T-helper 2 cell (primary cell): ENCODE measurements at regions not wholly inside any gene's neighbourhood (a gene's known extent, or its start where the extent isn't known, plus 50 kb on each side); places are given as distances from the start of the nearest gene placed in this dataset.

Source experiments
- DNase-seq, 5 experiments: peaks; one replicate each; pipeline versions ENCODE4 v3.0.0 to v3.0.0-alpha.2; 2012 to 2022

GRCh38 chr16:9306753-9307152, 215.3 kb downstream of the HAPSTR1 start:
- DNase-seq = no peak

DNA sequence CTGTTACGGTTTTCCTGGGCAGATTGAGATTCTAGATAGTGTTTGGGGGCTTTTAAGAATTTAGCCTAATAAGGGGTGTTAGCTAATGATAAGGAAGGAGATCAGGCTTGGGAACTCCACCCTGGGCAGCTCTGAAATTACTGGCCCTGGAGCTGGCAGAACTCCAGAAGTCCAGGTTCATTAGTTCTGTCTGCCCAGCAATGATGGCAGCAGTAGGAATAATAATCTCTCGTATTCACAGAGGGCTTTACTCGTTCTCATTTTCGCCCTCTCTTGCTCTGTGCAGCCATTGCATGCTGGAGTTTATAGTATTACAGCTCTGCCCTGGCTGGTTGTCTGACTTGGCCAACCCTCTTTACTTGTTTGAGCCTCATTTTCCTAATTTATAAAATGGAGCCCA, 216.0 kb downstream of the HAPSTR1 start:
- no peak for DNase-seq

GRCh38 chr16:9308356-9308801, 216.9 kb downstream of the HAPSTR1 start:
- no peak for DNase-seq

GRCh38 chr16:9308850-9309249, 217.4 kb downstream of the HAPSTR1 start:
- no peak for DNase-seq

- no peak for DNase-seq
These were observed 218.4 kb downstream of the HAPSTR1 start for GRCh38 chr16:9309844-9310243.

- DNase-seq = no peak
These were observed 220.0 kb downstream of the HAPSTR1 start for GRCh38 chr16:9311303-9311954.

- no peak for DNase-seq
These were observed 224.6 kb downstream of the HAPSTR1 start for GRCh38 chr16:9316008-9316407.

DNA sequence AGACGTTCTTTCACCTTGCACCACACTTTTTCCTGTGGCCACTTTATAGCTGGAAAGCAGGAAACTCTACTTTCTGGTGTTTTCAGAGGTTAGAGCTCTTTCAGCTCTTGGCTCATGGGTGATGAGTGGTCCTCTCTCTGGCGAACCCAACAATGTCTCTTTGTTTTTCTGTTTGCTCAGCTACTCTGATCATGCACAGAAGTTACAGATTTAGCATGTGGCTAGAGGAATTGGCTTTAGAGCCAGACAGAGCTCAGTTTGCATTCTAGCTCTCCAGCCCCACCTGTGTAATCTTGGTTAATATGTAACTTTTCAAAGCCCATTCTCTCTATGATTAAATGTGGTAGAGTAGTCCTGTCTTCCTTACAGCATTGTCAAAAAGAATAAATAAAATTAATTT, 225.2 kb downstream of the HAPSTR1 start:
- DNase-seq = no peak

DNA sequence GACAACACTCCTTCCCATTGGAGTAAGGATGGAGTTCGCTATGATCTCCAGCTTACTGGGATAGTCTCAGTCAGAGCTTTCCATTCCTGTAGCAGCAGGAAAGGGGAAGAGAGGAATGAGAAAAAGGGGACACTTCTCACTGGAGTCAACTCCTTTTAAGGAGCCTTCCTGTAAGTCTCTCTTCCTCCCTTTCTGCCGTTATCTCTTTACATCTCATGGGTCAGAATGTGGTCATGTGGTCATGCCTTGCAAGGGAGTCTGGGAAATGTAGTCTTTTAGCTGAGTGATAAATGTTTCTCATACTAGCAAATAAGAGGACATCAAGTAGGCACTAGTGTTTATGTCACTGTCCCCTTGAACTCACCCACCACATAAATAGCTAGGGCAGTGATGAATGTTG, 227.3 kb downstream of the HAPSTR1 start:
- DNase-seq = peak in 1 of 5 experiments; percentile 12

DNA sequence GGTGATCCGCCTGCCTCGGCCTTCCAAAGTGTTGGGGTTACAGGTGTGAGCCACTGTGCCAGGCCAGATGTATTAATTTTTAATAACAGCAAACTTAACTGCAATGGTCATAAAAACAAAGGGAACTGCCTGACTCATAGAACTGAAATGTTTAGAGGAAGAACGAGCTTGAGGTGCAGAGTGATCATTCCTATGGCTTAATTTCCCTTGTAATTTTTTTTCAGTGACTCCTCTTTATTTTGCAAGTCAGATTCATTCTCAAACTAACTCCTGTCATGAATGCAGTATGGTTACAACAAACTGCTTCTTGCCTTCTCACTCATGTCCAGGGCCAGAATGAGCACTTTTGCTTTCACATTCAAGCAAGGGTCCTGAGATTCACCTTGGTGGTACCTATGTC, 231.3 kb downstream of the HAPSTR1 start:
- DNase-seq = no peak

DNA sequence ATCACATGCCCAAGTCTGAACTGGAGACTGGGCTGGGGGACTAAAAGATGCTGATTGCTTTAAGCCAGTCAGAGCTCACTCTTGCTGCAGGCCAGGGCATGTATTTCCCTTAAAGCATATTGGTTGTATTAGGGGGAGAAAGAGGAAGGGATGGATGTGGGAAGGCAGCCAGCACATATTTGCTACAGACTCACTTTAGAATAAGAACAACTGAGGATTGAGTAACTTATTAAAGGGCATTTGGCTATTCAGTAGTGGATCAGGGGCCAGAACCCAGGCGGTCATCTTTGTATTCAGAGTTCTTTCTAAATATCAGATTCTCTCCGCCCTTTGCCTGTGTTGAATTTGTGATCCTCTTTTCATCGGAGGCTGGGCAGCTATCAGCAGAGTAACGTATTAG, 231.7 kb downstream of the HAPSTR1 start:
- no peak for DNase-seq

DNA sequence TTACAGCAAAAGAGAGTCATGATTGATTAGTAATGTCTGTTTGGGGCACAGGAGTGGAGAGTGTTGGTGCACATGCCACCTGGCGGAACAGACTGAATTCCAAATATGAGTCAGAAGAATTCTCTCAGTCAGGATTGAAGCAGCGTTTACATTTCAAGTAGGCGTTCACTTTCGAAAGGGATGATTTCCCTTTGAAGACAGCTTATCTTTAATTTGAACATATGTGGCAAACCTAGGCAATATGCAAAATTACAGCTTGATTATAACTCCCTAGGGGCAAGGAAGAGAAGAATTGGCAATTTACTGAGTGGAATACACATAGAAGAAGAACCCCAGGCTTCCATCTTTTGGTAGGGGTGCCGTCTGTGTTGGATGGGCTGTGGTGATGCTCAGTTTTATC, 235.8 kb downstream of the HAPSTR1 start:
- no peak for DNase-seq

DNA sequence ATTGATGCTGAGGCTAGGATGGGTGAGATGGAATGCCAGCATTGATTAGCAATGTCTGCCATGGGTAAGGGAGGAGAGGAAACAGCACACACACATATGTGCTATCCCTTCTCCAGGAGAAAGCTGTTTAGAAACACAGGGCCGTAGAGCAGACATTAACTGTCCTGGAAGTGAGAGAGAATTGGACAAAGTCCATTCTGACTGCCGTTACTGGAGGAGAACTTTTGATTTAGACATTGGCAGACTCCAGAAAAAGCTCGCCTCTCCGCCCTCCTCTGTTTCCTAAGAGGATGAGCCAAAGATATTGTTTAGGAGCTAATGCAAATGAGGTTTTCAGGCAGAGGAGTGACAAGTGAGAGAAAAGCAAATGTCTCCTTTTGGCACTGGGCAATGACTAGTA, 237.0 kb downstream of the HAPSTR1 start:
- no peak for DNase-seq

DNA sequence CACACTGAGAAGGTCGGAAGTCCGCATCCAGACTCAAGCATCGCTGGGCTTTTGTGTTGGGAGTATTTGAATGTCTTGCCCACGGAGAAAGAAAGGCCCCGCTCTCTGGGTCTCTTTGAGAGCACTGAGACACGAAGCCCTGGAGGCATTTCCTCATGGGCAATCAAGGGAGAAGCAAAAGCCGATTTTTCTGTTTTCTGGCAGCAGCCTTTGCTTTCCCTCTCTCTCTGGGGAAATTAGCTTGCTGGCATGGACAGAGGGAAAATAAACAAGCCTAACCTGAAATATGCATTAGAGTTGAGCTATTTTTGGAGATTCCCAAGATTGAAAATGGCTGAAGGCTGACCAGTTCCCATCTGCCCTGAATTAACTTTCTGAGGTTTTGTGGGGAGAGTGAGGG, 238.7 kb downstream of the HAPSTR1 start:
- no peak for DNase-seq

GRCh38 chr16:9331503-9331902, 240.1 kb downstream of the HAPSTR1 start:
- no peak for DNase-seq

DNA sequence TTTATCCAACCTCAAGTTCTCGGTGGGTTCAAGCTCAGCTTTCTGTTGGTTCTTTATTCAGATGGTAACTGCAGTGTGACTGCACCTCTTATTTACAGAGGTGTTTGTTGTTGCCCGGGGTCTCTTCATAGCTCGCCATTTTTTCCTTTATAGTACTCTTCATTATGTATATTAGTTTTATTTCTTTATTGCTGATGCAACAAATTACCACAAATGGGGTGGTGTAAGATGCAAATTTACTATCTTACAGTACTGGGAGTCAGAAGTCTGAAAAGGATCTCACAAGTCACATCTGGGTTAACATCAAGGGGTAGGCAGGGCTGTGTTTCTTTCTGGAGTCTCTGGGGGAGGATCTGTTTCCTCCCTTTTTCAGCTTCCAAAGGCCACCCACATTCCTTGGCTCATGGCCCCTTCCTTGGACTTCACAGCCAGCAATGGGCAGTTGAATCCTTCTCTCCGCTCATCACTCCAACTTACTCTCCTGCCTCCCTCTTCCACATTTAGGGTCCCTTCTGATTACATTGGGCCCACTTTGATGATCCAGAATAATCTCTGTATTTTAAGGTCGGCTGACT, 241.2 kb downstream of the HAPSTR1 start:
- DNase-seq = no peak

DNA sequence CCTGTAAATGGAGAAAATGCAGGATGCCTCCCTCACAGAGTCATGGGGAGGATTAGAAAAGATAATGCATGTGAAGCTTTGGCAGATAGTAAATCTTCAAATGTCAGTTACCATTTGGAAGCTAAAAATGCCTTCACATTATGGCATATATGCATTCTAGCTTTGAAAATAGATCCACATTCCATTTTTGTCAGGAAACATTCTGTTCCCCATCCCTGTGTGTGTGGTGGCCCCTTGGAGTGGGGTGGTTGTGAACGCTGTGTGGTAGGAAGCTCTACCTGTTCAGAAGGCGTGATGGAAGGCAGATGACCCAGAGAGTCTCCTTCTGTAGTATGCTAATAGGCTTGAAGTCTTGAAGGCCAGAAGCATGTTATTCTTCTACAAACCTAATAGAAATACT, 242.0 kb downstream of the HAPSTR1 start:
- DNase-seq = no peak

- no peak for DNase-seq
These were observed 242.7 kb downstream of the HAPSTR1 start for GRCh38 chr16:9334103-9334502.

- DNase-seq = no peak
These were observed 246.0 kb downstream of the HAPSTR1 start for GRCh38 chr16:9337308-9338032.

DNA sequence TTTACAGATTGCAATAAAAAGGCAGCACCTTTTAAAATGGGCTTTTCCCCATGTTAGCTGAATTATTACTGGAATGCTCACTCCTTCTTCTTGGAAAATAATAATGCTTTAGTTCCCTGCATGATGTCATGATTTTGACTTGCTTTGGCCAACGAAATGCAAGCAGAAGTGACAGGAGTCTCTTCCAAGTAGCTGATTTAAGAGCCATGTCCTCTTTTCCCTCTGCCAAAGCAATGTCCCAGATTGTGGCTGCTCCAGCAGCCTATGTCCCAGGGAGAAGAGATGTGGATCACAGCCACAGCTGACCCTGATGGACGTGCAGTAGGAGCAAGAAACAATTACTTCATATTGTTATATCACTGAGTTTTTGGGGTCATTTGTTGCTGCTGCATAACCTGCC, 246.6 kb downstream of the HAPSTR1 start:
- DNase-seq = no peak

DNA sequence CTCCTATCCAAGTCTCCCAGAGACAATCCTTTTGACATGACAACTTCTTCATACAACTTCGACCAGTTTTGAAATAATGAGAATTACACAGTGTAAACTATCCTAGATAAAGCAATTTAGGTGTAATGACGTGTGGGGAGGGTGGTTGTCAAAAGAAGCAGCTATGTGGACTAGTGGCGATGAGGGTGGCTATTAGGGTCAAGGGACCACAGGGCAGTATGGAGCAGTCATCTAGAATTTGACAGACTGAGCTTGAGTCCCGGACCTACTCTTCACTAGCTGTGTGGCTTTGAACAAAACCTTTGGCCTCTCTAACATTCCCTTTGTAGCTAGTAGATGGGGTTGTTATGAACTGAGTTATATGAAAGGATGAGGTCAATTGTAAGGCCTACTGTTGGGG, 247.1 kb downstream of the HAPSTR1 start:
- no peak for DNase-seq

GRCh38 chr16:9340526-9341256, 249.2 kb downstream of the HAPSTR1 start:
- DNase-seq = no peak

GRCh38 chr16:9343276-9343675, 251.8 kb downstream of the HAPSTR1 start:
- DNase-seq = no peak

- DNase-seq = no peak
These were observed 253.1 kb downstream of the HAPSTR1 start for GRCh38 chr16:9344508-9344907.
